ENCODE measurements at regions not wholly inside any gene's neighbourhood (a gene's known extent, or its start where the extent isn't known, plus 50 kb on each side); places are given as distances from the start of the nearest gene placed in this dataset.
A peak's percentile ranks its signal among the peaks of the same experiment; 100 is the strongest.

- Histone ChIP-seq H3K4me1 (replicated peaks; ENCODE audit: insufficient read depth) (no peaks in the 10 kb centered on the region), H3F3A (ENCODE audit: insufficient read depth, low read depth) (no peaks in the 10 kb centered on the region), H3K4me2 (no peak overlapping the region), H3K79me2 (ENCODE audit: low read depth) (no peaks in the 10 kb centered on the region), H3K27ac (no peak overlapping the region), H3K36me3 (ENCODE audit: low read depth) (no peaks in the 10 kb centered on the region), H3K4me3 (no peak overlapping the region), H3K27me3 (ENCODE audit: insufficient read depth, low read depth) (no peaks in the 10 kb centered on the region), H3K9me2 (ENCODE audit: insufficient read depth) (no peaks in the 10 kb centered on the region), H4K20me1 (ENCODE audit: insufficient read depth) (no peaks in the 10 kb centered on the region), H2AFZ (no peak overlapping the region), H3K9me3 (ENCODE audit: insufficient read depth, low read depth) (no peaks in the 10 kb centered on the region)
- ChIA-PET CTCF (no interaction called here), POLR2A (ENCODE audit: unreplicated experiment) (no interaction called here)
- no peak for DNase-seq
- BruUV-seq (replicated peaks) = no TSS peak
- intact Hi-C loops (cut with micrococcal nuclease; ENCODE audit: unreplicated experiment) = loop anchor here (2.0 kb wide), 1 partner anchor 119 kb away; no protein-coding TSS in a partner anchor
- TF ChIP-seq, protein P1, sequence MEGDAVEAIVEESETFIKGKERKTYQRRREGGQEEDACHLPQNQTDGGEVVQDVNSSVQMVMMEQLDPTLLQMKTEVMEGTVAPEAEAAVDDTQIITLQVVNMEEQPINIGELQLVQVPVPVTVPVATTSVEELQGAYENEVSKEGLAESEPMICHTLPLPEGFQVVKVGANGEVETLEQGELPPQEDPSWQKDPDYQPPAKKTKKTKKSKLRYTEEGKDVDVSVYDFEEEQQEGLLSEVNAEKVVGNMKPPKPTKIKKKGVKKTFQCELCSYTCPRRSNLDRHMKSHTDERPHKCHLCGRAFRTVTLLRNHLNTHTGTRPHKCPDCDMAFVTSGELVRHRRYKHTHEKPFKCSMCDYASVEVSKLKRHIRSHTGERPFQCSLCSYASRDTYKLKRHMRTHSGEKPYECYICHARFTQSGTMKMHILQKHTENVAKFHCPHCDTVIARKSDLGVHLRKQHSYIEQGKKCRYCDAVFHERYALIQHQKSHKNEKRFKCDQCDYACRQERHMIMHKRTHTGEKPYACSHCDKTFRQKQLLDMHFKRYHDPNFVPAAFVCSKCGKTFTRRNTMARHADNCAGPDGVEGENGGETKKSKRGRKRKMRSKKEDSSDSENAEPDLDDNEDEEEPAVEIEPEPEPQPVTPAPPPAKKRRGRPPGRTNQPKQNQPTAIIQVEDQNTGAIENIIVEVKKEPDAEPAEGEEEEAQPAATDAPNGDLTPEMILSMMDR (conservative IDR thresholded peaks at IDR 0.05) = no peak
- no peak for TF ChIP-seq EZH2 (IDR thresholded peaks at IDR 0.05; ENCODE audit: low read depth)
Measured at GRCh38 chr2:149715894-149716293, 128.3 kb upstream of the MMADHC start.

DNA sequence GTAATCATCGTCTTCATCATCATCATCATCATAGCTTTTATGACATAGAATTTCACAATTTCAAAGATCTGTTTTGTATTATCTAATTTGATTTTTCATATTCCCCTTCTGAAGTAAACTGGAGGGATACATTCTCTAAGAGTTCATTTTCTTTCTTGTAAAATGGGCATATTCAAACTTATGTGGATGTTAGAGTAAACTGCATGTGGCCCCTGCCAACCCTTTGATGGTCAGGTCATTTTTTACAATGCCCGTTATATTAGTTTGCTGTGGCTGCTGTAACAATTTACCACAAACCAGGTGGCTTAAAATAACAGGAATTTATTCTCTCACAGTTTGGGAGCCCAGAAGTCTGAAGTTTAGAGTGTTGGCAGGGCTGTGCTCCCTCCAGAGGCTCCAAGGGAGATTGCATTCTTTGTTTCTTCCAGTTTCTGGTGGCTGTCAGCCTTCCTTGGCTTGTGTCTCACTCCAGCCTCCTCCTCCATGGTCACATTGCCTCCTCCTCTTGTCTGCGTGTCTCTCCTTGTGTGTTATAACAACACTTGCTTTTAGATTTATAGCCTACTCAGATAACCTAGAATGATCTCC, 127.5 kb upstream of the MMADHC start:
- intact Hi-C loops (cut with micrococcal nuclease; ENCODE audit: unreplicated experiment) = loop anchor here (2.0 kb wide), 1 partner anchor 118 kb away; no protein-coding TSS in a partner anchor
- Histone ChIP-seq H3K9me3 (ENCODE audit: insufficient read depth, low read depth) (no peaks in the 10 kb centered on the region), H3K4me1 (replicated peaks; ENCODE audit: insufficient read depth) (no peaks in the 10 kb centered on the region), H3K27me3 (ENCODE audit: insufficient read depth, low read depth) (no peaks in the 10 kb centered on the region), H3K4me2 (no peak overlapping the region), H3K9me2 (ENCODE audit: insufficient read depth) (no peaks in the 10 kb centered on the region), H3K79me2 (ENCODE audit: low read depth) (no peaks in the 10 kb centered on the region), H2AFZ (no peak overlapping the region), H3F3A (ENCODE audit: insufficient read depth, low read depth) (no peaks in the 10 kb centered on the region), H3K4me3 (no peak overlapping the region), H3K27ac (no peak overlapping the region), H4K20me1 (ENCODE audit: insufficient read depth) (no peaks in the 10 kb centered on the region), H3K36me3 (ENCODE audit: low read depth) (no peaks in the 10 kb centered on the region)
- CTCF ChIA-PET = no interaction called here
- POLR2A ChIA-PET (ENCODE audit: unreplicated experiment) = no interaction called here
- TF ChIP-seq EZH2 (IDR thresholded peaks at IDR 0.05; ENCODE audit: low read depth) = no peak
- TF ChIP-seq, protein P1 (conservative IDR thresholded peaks at IDR 0.05) = peak; percentile 47
- BruUV-seq (replicated peaks) = no TSS peak
- DNase-seq = peak in 1 of 2 experiments; percentile 10

- H3K9me3 ChIP-seq (ENCODE audit: insufficient read depth, low read depth) = no peaks in the 10 kb centered on the region
- BruUV-seq (replicated peaks) = no TSS peak
- H3K4me1 ChIP-seq (replicated peaks; ENCODE audit: insufficient read depth) = no peaks in the 10 kb centered on the region
- no peak overlapping the region for H3K4me2 ChIP-seq
- intact Hi-C loops (cut with micrococcal nuclease; ENCODE audit: unreplicated experiment) = no loop called here
- no peak for DNase-seq
- H3K36me3 ChIP-seq (ENCODE audit: low read depth) = no peaks in the 10 kb centered on the region
- H4K20me1 ChIP-seq (ENCODE audit: insufficient read depth) = no peaks in the 10 kb centered on the region
- ChIA-PET CTCF (interaction anchor here (0.7 kb wide), 1 partner anchor 114 kb away, joined by 9 read pairs; no protein-coding TSS in a partner anchor), POLR2A (ENCODE audit: unreplicated experiment) (no interaction called here)
- H3K9me2 ChIP-seq (ENCODE audit: insufficient read depth) = no peaks in the 10 kb centered on the region
- no peaks in the 10 kb centered on the region for H3K79me2 ChIP-seq (ENCODE audit: low read depth)
- TF ChIP-seq, protein P1 (conservative IDR thresholded peaks at IDR 0.05) = no peak
- TF ChIP-seq EZH2 (IDR thresholded peaks at IDR 0.05; ENCODE audit: low read depth) = no peak
- H3K27ac ChIP-seq = no peak overlapping the region
- H3K27me3 ChIP-seq (ENCODE audit: insufficient read depth, low read depth) = no peaks in the 10 kb centered on the region
- no peak overlapping the region for H3K4me3 ChIP-seq
- no peak overlapping the region for H2AFZ ChIP-seq
- no peaks in the 10 kb centered on the region for H3F3A ChIP-seq (ENCODE audit: insufficient read depth, low read depth)
Measured at GRCh38 chr2:149709496-149710263, 122.1 kb upstream of the MMADHC start.

Measured in PC-9 (cell line).